DND-41 (cell line): ENCODE measurements at regions not wholly inside any gene's neighbourhood (a gene's known extent, or its start where the extent isn't known, plus 50 kb on each side); places are given as distances from the start of the nearest gene placed in this dataset.

Experiments used
- EZH2 ChIP-seq: IDR thresholded peaks from 3 replicates; pipeline ENCODE4 v1.6.1; 2012; ENCODE audit warnings: borderline replicate concordance, low read depth, mild to moderate bottlenecking, moderate library complexity, low read length, inconsistent platforms; ENCODE audit not compliant: severe bottlenecking
- TF ChIP-seq, protein P1 (sequence below): IDR thresholded peaks from 2 replicates; pipeline ENCODE4 v1.5.1; 2012; ENCODE audit warnings: borderline replicate concordance, low read length, moderate library complexity, mild to moderate bottlenecking; ENCODE audit not compliant: poor library complexity, severe bottlenecking; ENCODE audit errors: extremely low read depth

- no peak for TF ChIP-seq EZH2
- TF ChIP-seq, protein P1, sequence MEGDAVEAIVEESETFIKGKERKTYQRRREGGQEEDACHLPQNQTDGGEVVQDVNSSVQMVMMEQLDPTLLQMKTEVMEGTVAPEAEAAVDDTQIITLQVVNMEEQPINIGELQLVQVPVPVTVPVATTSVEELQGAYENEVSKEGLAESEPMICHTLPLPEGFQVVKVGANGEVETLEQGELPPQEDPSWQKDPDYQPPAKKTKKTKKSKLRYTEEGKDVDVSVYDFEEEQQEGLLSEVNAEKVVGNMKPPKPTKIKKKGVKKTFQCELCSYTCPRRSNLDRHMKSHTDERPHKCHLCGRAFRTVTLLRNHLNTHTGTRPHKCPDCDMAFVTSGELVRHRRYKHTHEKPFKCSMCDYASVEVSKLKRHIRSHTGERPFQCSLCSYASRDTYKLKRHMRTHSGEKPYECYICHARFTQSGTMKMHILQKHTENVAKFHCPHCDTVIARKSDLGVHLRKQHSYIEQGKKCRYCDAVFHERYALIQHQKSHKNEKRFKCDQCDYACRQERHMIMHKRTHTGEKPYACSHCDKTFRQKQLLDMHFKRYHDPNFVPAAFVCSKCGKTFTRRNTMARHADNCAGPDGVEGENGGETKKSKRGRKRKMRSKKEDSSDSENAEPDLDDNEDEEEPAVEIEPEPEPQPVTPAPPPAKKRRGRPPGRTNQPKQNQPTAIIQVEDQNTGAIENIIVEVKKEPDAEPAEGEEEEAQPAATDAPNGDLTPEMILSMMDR: no peak
Observed at GRCh38 chr17:13329421-13329820, 272.3 kb downstream of the HS3ST3A1 start.
